HEK293T (cell line): ENCODE measurements at regions not wholly inside any gene's neighbourhood (a gene's known extent, or its start where the extent isn't known, plus 50 kb on each side); places are given as distances from the start of the nearest gene placed in this dataset.

Experiments used
- CTCF ChIA-PET: fragments of 350-600 bp; formaldehyde crosslinking; extraction: SDS; loops from one replicate; lab custom pipeline; 2021; ENCODE audit warnings: antibody characterized with exemption, inconsistent platforms; lab: Yijun Ruan, JAX
- POLR2A ChIA-PET: fragments of 350-600 bp; formaldehyde crosslinking; extraction: SDS; loops from one replicate; lab custom pipeline; 2020; ENCODE audit warnings: antibody characterized with exemption, inconsistent platforms; lab: Yijun Ruan, JAX
- DNase-seq: peaks from one replicate; pipeline ENCODE4 v3.0.0; 2012; ENCODE audit warnings: mixed read lengths; ENCODE audit errors: extremely low spot score
- ARNT ChIP-seq: fragments of 450-650 bp; IDR thresholded peaks from 2 replicates; pipeline ENCODE4 v1.6.1; 2017; ENCODE audit warnings: mild to moderate bottlenecking
- BHLHE40 ChIP-seq: fragments of 450-650 bp; IDR thresholded peaks from 2 replicates; pipeline ENCODE4 v1.6.1; 2016; ENCODE audit warnings: mild to moderate bottlenecking, moderate library complexity, borderline replicate concordance
- CTBP1 ChIP-seq: fragments of 450-650 bp; IDR thresholded peaks from 2 replicates; pipeline ENCODE4 v1.6.1; 2016; ENCODE audit warnings: borderline replicate concordance
- ELF4 ChIP-seq: fragments of 450-650 bp; IDR thresholded peaks from 2 replicates; pipeline ENCODE4 v1.6.1; 2017; ENCODE audit warnings: antibody characterized with exemption
- FOXA1 ChIP-seq: fragments of 450-650 bp; IDR thresholded peaks from 2 replicates; pipeline ENCODE4 v1.6.1; 2016; ENCODE audit warnings: mild to moderate bottlenecking
- FOXK2 ChIP-seq: fragments of 450-650 bp; IDR thresholded peaks from 2 replicates; pipeline ENCODE4 v1.6.1; 2016; ENCODE audit warnings: mild to moderate bottlenecking
- FOXM1 ChIP-seq: fragments of 450-650 bp; IDR thresholded peaks from 2 replicates; pipeline ENCODE4 v1.6.1; 2017; ENCODE audit warnings: mild to moderate bottlenecking, borderline replicate concordance
- HDGF ChIP-seq: fragments of 450-650 bp; IDR thresholded peaks from 2 replicates; pipeline ENCODE4 v1.6.1; 2017; ENCODE audit warnings: antibody characterized with exemption, borderline replicate concordance
- L3MBTL2 ChIP-seq: fragments of 450-650 bp; conservative IDR thresholded peaks from 2 replicates; pipeline ENCODE4 v1.6.1; 2016; ENCODE audit warnings: mild to moderate bottlenecking
- LEF1 ChIP-seq: fragments of 450-650 bp; IDR thresholded peaks from 2 replicates; pipeline ENCODE4 v1.6.1; 2017; ENCODE audit warnings: mild to moderate bottlenecking, borderline replicate concordance
- NFRKB ChIP-seq: fragments of 450-650 bp; IDR thresholded peaks from 2 replicates; pipeline ENCODE4 v1.6.1; 2016; ENCODE audit warnings: mild to moderate bottlenecking, moderate library complexity
- SP1 ChIP-seq: fragments of 450-650 bp; IDR thresholded peaks from 2 replicates; pipeline ENCODE4 v1.6.1; 2017
- SUZ12 ChIP-seq: fragments of 450-650 bp; IDR thresholded peaks from 2 replicates; pipeline ENCODE4 v1.6.1; 2016; ENCODE audit warnings: mild to moderate bottlenecking
- TARDBP ChIP-seq: fragments of 450-650 bp; IDR thresholded peaks from 2 replicates; pipeline ENCODE4 v1.6.1; 2016
- ZNF384 ChIP-seq: fragments of 450-650 bp; IDR thresholded peaks from 2 replicates; pipeline ENCODE4 v1.6.1; 2016
- TF ChIP-seq, protein P1 (sequence below): fragments of 450-650 bp; IDR thresholded peaks from 2 replicates; pipeline ENCODE4 v1.6.1; 2016

DNA sequence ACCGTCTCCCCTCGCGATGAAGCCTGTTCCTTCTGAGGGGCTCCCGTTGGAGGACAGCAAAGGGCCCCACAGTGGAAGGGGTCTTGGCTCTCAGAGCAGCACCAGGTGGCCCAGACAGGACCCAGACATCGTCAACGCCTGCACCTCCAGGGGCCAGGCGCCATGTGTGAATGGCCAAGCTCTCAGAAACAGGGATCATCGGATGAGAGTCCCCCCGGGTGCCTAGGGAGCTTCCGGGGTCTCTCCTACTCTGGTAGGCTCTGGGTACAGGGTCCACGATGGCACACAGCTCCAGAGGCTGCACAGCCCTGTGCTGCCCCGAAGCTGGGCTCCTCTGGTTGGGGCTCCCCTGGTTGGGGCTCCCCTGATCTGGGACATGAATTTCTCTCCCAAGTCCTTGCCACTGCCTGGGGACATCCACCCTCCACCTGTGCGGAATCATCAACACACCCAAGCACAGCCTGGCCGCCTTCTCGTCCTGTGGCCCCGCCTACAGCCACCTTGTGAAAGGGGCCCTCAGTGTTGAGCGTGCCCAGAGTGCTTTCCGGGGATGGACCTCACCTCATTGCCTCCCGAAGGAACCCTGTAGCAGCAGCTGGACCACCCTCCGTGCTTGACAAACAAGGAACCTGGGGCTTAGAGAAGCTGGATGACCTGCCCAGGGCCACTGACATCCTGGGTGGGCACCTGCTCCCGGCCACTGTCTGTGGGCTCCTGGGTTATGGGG is 929.0 kb downstream of the BRD1 start:
- no peak for DNase-seq
- ChIA-PET CTCF (no interaction called here), POLR2A (no interaction called here)
- TF ChIP-seq ARNT (no peak), LEF1 (no peak), TARDBP (no peak), ZNF384 (no peak), FOXM1 (no peak), ELF4 (no peak), NFRKB (no peak), CTBP1 (no peak), BHLHE40 (no peak), SUZ12 (no peak), FOXK2 (no peak), L3MBTL2 (no peak), FOXA1 (no peak), HDGF (no peak), SP1 (no peak)
- TF ChIP-seq, protein P1, sequence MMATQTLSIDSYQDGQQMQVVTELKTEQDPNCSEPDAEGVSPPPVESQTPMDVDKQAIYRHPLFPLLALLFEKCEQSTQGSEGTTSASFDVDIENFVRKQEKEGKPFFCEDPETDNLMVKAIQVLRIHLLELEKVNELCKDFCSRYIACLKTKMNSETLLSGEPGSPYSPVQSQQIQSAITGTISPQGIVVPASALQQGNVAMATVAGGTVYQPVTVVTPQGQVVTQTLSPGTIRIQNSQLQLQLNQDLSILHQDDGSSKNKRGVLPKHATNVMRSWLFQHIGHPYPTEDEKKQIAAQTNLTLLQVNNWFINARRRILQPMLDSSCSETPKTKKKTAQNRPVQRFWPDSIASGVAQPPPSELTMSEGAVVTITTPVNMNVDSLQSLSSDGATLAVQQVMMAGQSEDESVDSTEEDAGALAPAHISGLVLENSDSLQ: no peak

DNA sequence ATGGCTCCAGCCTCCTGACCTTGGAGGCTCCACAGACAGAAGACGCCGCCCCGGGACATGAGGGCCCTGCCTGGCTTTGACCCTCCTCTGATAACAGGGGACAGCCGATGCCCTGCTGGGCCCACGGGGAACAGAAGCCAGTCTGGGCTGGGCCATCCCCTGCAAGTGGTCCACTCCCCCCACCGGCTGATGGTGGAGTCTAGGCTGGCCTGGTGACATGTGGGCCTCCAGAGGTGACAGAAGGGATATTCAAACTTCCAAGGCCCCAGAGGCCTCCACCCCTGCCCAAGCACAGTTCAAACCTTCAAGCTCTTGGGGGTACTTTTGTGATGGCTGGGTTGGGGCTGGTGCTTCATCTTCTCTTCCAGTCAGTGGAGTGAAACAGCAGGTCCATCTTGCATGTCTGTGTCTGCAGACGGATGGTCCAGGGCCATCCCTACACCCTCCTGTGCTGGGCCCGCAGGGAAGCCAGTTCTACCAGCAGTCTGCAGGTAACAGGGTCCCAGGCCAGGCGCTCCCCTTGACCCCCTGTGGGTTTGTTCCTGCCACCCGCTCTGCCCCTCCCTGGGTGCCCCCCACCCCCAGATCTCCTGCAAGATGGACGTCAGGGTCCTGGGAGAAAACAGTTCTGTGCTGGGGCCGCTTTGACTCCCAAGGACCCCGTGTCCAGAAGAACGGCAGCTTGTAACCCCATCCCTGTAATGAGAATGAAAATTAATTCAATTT is 929.9 kb downstream of the BRD1 start:
- no peak for DNase-seq
- CTCF ChIA-PET: no interaction called here
- TF ChIP-seq HDGF (no peak), CTBP1 (no peak), LEF1 (no peak), FOXM1 (no peak), TARDBP (no peak), NFRKB (no peak), SUZ12 (no peak), BHLHE40 (no peak), FOXA1 (no peak)
- TF ChIP-seq, protein P1: no peak
- POLR2A ChIA-PET: no interaction called here

DNA sequence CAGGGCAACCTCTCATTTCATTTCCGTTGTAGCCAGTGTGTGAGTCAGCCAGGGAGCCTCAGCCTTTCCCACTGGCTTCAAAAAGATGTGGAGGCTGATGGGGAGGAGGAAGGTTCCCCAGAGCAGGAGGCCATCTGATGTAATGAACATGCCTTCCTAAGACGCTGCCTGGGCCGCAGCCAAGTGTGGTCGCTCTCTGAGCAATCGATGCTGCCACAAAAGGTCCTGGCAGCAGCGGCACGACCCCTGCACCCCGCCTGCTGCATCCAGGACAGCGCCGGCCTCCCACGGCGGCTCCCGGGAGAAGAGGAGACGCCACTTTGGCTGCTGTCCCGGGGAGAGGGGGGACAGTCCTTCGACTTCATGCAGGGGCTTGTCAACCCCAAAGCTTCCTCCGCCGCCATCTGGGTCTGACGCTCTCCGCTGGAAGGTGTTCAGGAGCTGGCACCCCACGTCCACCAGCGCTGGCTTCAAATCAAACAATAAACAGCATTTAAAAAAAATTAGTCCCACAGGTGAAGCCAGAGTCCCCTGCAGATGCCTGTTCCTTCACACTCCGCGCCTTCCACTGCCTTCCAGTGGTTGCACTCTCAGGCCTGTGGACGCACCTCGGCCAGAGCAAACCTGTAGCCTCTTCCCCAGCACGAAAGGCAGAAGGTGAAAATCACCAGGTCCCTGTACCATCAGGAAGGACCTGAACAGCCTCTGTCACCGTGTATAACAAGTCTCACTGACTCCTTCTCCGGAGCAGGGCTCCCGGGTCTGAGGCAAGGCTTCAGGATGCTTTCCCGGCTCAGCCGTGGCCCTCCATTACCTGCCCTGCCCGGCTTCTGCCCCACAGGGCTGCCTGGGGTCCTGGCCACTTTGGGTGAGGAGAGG is 930.7 kb downstream of the BRD1 start:
- no peak for DNase-seq
- ChIA-PET CTCF (no interaction called here), POLR2A (no interaction called here)
- TF ChIP-seq NFRKB: no peak
- TF ChIP-seq, protein P1: no peak

DNA sequence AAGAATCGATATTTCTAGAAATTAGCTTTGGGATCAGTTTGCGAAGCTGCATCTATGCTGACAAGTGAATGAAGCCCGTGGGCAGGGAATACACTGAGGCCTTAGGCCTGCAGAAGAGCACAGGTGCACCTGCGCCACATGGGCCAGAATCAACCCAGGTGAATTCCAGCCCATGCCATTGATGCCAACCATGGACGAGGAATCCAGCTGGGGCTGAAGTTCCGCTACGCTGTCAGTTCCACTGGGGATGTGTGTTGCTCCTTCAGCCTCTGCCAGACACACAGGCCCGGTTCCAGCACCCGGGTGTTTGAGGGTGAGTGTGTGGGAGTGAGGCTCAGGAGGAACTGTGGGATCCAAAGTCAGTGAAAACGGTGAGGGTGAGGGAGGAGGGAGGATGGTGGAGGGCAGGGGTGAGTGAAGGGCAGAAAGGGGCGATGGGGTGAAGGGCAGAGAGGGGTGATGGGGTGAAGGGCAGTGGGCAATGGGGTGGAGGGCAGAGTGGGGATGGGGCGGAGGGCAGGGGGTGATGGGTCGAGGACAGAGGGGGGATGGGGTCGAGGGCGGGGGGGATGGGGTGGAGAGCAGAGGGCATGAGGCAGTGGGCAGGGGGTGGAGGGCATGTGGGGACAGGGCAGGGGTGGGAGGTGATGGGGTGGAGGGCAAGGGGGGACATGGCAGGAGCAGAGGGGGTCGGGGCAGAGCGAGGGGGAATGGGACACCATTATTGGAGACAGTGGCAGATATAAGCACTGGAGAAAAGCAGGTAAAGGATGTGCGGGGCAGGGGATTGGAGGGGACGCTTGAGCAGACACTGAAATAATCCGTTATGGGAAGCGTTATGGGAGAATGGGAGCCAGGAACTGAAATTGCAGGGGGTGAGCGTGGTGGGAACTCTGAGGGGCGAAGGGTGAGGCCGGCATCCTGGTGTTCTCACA is 931.6 kb downstream of the BRD1 start:
- no peak for DNase-seq
- TF ChIP-seq FOXA1 (no peak), ARNT (no peak), FOXM1 (no peak), ELF4 (no peak), FOXK2 (no peak), ZNF384 (no peak), NFRKB (no peak), SUZ12 (no peak), TARDBP (no peak), BHLHE40 (no peak), HDGF (no peak), LEF1 (no peak), SP1 (no peak), CTBP1 (no peak), L3MBTL2 (no peak)
- TF ChIP-seq, protein P1: no peak
- ChIA-PET POLR2A (no interaction called here), CTCF (no interaction called here)
